ENCODE measurements at regions not wholly inside any gene's neighbourhood (a gene's known extent, or its start where the extent isn't known, plus 50 kb on each side); places are given as distances from the start of the nearest gene placed in this dataset.

GRCh38 chr3:34131091-34131490, 332.7 kb downstream of the PDCD6IP start:
- TF ChIP-seq CTCF (IDR thresholded peaks at IDR 0.05; ENCODE audit: low read depth, low read length): no peak
- TF ChIP-seq MAX (IDR thresholded peaks at IDR 0.05; ENCODE audit: low read depth, low read length): no peak
- no peak for TF ChIP-seq MYC (IDR thresholded peaks at IDR 0.05; ENCODE audit: low read depth, low read length)
- no peak for TF ChIP-seq POLR2A (IDR thresholded peaks at IDR 0.05; ENCODE audit: extremely low read depth, insufficient read length)
- DNase-seq (ENCODE audit: low read depth): no peak
- no peak overlapping the region for H3K4me3 ChIP-seq (ENCODE audit: low read depth, low read length)

GRCh38 chr3:34132069-34132692, 333.8 kb downstream of the PDCD6IP start:
- TF ChIP-seq CTCF (IDR thresholded peaks at IDR 0.05; ENCODE audit: low read depth, low read length) (no peak), MYC (IDR thresholded peaks at IDR 0.05; ENCODE audit: low read depth, low read length) (no peak), MAX (IDR thresholded peaks at IDR 0.05; ENCODE audit: low read depth, low read length) (no peak), POLR2A (IDR thresholded peaks at IDR 0.05; ENCODE audit: extremely low read depth, insufficient read length) (no peak)
- no peak for DNase-seq (ENCODE audit: low read depth)
- no peak overlapping the region for H3K4me3 ChIP-seq (ENCODE audit: low read depth, low read length)

- no peak overlapping the region for H3K4me3 ChIP-seq (ENCODE audit: low read depth, low read length)
- no peak for TF ChIP-seq CTCF (IDR thresholded peaks at IDR 0.05; ENCODE audit: low read depth, low read length)
- TF ChIP-seq POLR2A (IDR thresholded peaks at IDR 0.05; ENCODE audit: extremely low read depth, insufficient read length): no peak
- no peak for TF ChIP-seq MYC (IDR thresholded peaks at IDR 0.05; ENCODE audit: low read depth, low read length)
- no peak for TF ChIP-seq MAX (IDR thresholded peaks at IDR 0.05; ENCODE audit: low read depth, low read length)
- DNase-seq (ENCODE audit: low read depth): no peak
These were observed 341.1 kb downstream of the PDCD6IP start for GRCh38 chr3:34139566-34139965.

- no peak for DNase-seq (ENCODE audit: low read depth)
- H3K4me3 ChIP-seq (ENCODE audit: low read depth, low read length): no peak overlapping the region
- TF ChIP-seq MYC (IDR thresholded peaks at IDR 0.05; ENCODE audit: low read depth, low read length) (no peak), CTCF (IDR thresholded peaks at IDR 0.05; ENCODE audit: low read depth, low read length) (no peak), POLR2A (IDR thresholded peaks at IDR 0.05; ENCODE audit: extremely low read depth, insufficient read length) (no peak), MAX (IDR thresholded peaks at IDR 0.05; ENCODE audit: low read depth, low read length) (no peak)
These were observed 342.2 kb downstream of the PDCD6IP start for GRCh38 chr3:34140616-34141015.

GRCh38 chr3:34141841-34142337, 343.5 kb downstream of the PDCD6IP start:
- no peak overlapping the region for H3K4me3 ChIP-seq (ENCODE audit: low read depth, low read length)
- no peak for TF ChIP-seq CTCF (IDR thresholded peaks at IDR 0.05; ENCODE audit: low read depth, low read length)
- TF ChIP-seq POLR2A (IDR thresholded peaks at IDR 0.05; ENCODE audit: extremely low read depth, insufficient read length): no peak
- no peak for TF ChIP-seq MYC (IDR thresholded peaks at IDR 0.05; ENCODE audit: low read depth, low read length)
- TF ChIP-seq MAX (IDR thresholded peaks at IDR 0.05; ENCODE audit: low read depth, low read length): no peak
- no peak for DNase-seq (ENCODE audit: low read depth)
